Adrenal gland (tissue), 9 donors: ENCODE measurements at regions not wholly inside any gene's neighbourhood (a gene's known extent, or its start where the extent isn't known, plus 50 kb on each side); places are given as distances from the start of the nearest gene placed in this dataset.
"Not testable (repeated sequence)": the region's sequence is repeated elsewhere in the genome, so short reads cannot be mapped to it uniquely, and the experiment has no call there.

Experiments used
- DNase-seq, 7 donors: peaks; one replicate each; pipeline ENCODE4 v3.0.0-alpha.2; 2019 to 2020
- H3K27ac ChIP-seq, 5 donors: fragments of 200-600 bp; sonication (generic) in 4 of 5; 1 replicate in 3 of 5; 2 replicates in 2 of 5; pipeline versions ENCODE4 v1.5.1 to v1.8.0; 2016 to 2020; ENCODE audit warnings: mild to moderate bottlenecking in 1 of 5
- H3K27me3 ChIP-seq: fragments of 200-600 bp; 2 replicates; pipeline ENCODE4 v1.8.0; 2021
- H3K36me3 ChIP-seq, 2 donors: fragments of 200-600 bp; replicated peaks in 1 of 2; 1 replicate in 1 of 2; 2 replicates in 1 of 2; pipeline versions ENCODE4 v1.5.1 to v1.8.0; 2018 to 2022
- H3K4me1 ChIP-seq, 2 donors: fragments of 200-600 bp; replicated peaks in 1 of 2; 1 replicate in 1 of 2; 2 replicates in 1 of 2; pipeline versions ENCODE4 v1.5.1 to v1.8.0; 2018 to 2021
- H3K4me3 ChIP-seq, 4 donors: fragments of 200-600 bp; sonication (generic) in 3 of 4; one replicate each; pipeline ENCODE4 v1.5.1; 2016 to 2018
- H3K9me3 ChIP-seq, 3 donors: fragments of 200-600 bp; sonication (generic) in 1 of 3; replicated peaks in 1 of 3; 1 replicate in 2 of 3; 2 replicates in 1 of 3; pipeline versions ENCODE4 v1.5.1 to v1.8.0; 2016 to 2021
- POLR2A ChIP-seq, 2 donors: fragments of 450-650 bp; IDR thresholded peaks; one replicate each; pipeline ENCODE4 v1.6.1; 2017; ENCODE audit warnings: antibody characterized with exemption in 2 of 2, mild to moderate bottlenecking in 2 of 2, moderate library complexity in 1 of 2
- WGBS, 4 donors: extraction: QIAGEN DNeasy Blood & Tissue Kit in 2 of 4; methylation state at CpG; one replicate each; pipeline versions ENCODE4 v1.1.5 to v1.1.7; 2013 to 2017; 5-methylcytosine and 5-hydroxymethylcytosine counted together
- intact Hi-C, 2 donors: fragments of 100-400 bp; cut with DNase I; formaldehyde crosslinking; loops; one replicate each; pipeline versions ENCODE4 v1.14.1 to v1.15.0; 2022 to 2023
- TF ChIP-seq, protein P1 (sequence below), 6 experiments: fragments of 450-650 bp in 4 of 6; fragments of 200-600 bp in 2 of 6; sonication (generic) in 1 of 6; IDR thresholded peaks; 1 replicate in 5 of 6; 2 replicates in 1 of 6; pipeline versions ENCODE4 v1.5.1 to v1.8.0; 2016 to 2021; ENCODE audit warnings: antibody characterized with exemption in 6 of 6, mild to moderate bottlenecking in 2 of 6, moderate library complexity in 1 of 6
- donor health status: healthy with polysubstance abuse.
- donor health status: Bipolar disorder and iron deficiency.
- donor health status: DM: yes; HTN: yes; CAD: no.
- donor health status: DM: no; HTN: no; CAD: no.
- donor health status: DM: no; HTN: no; CAD: no.

DNA sequence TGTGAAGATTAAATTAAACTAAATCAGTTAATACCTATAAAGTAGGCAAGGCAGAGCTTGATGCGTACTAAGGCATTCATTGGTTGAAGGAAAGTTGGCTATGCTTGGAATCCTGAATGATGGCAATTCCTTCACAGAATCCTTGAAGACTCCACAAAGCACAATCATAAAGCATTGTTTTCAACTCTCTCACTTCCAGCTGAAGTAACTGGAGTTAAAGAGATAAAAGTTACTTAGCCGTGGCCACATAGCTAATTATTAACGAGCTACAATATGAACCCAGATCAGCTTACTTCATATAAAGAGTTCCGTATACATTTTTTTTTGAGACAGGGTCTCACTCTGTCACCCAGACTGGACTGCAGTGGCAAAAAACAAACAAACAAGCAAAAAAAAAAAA is 483.9 kb upstream of the DDX18 start:
- Histone ChIP-seq H3K27me3 (no peaks in the 10 kb centered on the region), H3K9me3 (no peaks in the 10 kb centered on the region), H3K4me1 (no peaks in the 10 kb centered on the region), H3K27ac (no peak overlapping the region), H3K36me3 (no peaks in the 10 kb centered on the region), H3K4me3 (no peak overlapping the region)
- TF ChIP-seq POLR2A (IDR thresholded peaks at IDR 0.05) = no peak
- TF ChIP-seq, protein P1, sequence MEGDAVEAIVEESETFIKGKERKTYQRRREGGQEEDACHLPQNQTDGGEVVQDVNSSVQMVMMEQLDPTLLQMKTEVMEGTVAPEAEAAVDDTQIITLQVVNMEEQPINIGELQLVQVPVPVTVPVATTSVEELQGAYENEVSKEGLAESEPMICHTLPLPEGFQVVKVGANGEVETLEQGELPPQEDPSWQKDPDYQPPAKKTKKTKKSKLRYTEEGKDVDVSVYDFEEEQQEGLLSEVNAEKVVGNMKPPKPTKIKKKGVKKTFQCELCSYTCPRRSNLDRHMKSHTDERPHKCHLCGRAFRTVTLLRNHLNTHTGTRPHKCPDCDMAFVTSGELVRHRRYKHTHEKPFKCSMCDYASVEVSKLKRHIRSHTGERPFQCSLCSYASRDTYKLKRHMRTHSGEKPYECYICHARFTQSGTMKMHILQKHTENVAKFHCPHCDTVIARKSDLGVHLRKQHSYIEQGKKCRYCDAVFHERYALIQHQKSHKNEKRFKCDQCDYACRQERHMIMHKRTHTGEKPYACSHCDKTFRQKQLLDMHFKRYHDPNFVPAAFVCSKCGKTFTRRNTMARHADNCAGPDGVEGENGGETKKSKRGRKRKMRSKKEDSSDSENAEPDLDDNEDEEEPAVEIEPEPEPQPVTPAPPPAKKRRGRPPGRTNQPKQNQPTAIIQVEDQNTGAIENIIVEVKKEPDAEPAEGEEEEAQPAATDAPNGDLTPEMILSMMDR (IDR thresholded peaks at IDR 0.05) = no peak
- DNase-seq = no peak
- WGBS, 4 donors = 66 to 80% (median 77%) methylated on average over 4 of the region's 4 CpGs
- intact Hi-C loops = no loop called here

DNA sequence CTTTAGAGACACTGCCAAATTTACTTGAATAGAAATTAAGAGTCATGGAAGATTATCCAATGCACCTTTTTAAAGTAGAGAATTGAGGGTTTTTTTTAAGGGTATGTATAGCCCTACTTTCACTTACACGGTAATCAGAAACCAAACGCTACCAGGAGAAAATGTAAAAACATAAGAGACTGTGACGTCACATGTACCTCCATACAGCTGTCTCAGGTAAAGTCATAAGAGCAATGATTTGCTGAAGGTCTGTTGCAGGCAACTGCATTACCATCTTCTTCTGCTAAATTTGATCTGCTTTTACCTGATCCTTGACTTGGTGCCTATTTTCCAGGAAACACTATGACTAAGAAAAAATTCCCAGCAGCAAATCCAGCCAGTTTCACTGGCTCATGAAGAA is 478.5 kb upstream of the DDX18 start:
- WGBS, 4 donors = 85 to 96% (median 91%) methylated on average over 3 of the region's 3 CpGs
- no peaks in the 10 kb centered on the region for H3K4me1 ChIP-seq

DNA sequence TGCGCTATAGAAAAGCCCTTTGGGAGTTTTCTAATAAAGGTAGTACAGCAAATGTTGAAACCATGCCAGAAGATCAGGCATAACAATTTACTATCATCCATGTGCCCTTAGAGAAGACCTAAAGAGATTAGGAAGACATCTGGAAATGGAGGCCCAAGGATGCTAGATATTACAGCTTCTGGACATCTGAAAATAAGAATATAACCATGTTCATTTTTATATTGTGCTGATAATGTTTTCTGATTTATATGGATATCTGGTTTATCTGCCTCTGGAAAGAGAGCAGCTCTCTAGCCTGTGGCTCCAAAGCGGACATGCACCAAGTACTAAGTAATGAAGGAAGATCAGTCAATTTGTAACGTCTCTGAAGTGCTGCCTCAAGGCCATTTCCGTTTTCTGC is 478.0 kb upstream of the DDX18 start:
- 55 to 72% (median 58%) methylated on average over 4 of the region's 4 CpGs for WGBS, 4 donors
- Histone ChIP-seq H3K27ac (no peak overlapping the region), H3K4me1 (no peaks in the 10 kb centered on the region), H3K4me3 (no peak overlapping the region), H3K27me3 (no peaks in the 10 kb centered on the region), H3K36me3 (no peaks in the 10 kb centered on the region), H3K9me3 (no peaks in the 10 kb centered on the region)
- intact Hi-C loops = no loop called here
- TF ChIP-seq POLR2A (IDR thresholded peaks at IDR 0.05) = no peak
- TF ChIP-seq, protein P1 (IDR thresholded peaks at IDR 0.05) = no peak
- no peak for DNase-seq

More for the DNA sequence above, 478.5 kb upstream of the DDX18 start:
- H3K27ac ChIP-seq = no peak overlapping the region
- no peaks in the 10 kb centered on the region for H3K27me3 ChIP-seq
- H3K36me3 ChIP-seq = no peaks in the 10 kb centered on the region
- no peak for DNase-seq
- TF ChIP-seq, protein P1 (IDR thresholded peaks at IDR 0.05) = no peak
- no peak for TF ChIP-seq POLR2A (IDR thresholded peaks at IDR 0.05)
- H3K4me3 ChIP-seq = no peak overlapping the region
- intact Hi-C loops = no loop called here
- no peaks in the 10 kb centered on the region for H3K9me3 ChIP-seq

DNA sequence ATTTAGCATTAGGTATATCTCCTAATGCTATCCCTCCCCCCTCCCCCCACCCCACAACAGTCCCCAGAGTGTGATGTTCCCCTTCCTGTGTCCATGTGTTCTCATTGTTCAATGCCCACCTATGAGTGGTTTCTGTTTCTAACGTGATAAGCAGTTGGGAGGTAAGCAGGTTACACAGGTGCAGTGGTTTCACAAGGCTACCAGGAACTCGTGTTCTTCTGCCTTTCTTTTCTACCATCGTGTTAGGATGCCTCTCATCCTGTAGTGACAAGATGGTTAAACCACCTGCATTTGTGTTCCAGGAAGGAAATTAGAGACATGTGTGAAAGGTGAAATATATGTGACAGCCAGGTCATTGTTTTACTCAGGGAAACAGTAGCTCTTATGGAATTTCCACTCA is 476.5 kb upstream of the DDX18 start:
- intact Hi-C loops, H3K4me1 ChIP-seq, H3K4me3 ChIP-seq, DNase-seq, H3K9me3 ChIP-seq, H3K27me3 ChIP-seq, H3K27ac ChIP-seq, H3K36me3 ChIP-seq: not testable (repeated sequence)
- 63 to 72% (median 70%) methylated on average over 3 of the region's 3 CpGs for WGBS, 4 donors

DNA sequence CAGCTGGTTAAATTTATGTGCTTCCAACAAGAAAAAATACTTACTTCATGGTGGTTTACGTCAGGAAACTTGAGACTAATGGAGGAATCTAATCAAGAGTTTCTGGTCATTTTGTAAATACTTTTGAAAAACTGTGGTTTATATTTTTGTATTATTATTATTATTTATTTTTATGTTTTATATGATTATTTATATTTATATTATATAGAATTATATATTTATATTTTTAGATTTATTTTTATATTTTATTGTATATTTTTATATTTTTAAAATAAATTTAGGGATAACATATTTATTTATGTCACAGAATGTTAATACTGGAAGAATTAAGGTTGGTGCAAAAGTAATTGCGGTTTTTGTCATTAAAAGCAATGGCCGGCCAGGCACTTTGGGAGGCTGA is 474.5 kb upstream of the DDX18 start:
- 70 to 83% (median 76%) methylated on average over 3 of the region's 3 CpGs for WGBS, 4 donors
- TF ChIP-seq, protein P1 (IDR thresholded peaks at IDR 0.05) = no peak
- TF ChIP-seq POLR2A (IDR thresholded peaks at IDR 0.05) = no peak
- DNase-seq = no peak

More for the DNA sequence above, 474.5 kb upstream of the DDX18 start:
- H3K4me1 ChIP-seq = no peaks in the 10 kb centered on the region
- H3K27ac ChIP-seq = no peak overlapping the region
- H3K36me3 ChIP-seq = no peaks in the 10 kb centered on the region
- H3K27me3 ChIP-seq = no peaks in the 10 kb centered on the region
- intact Hi-C loops = no loop called here
- no peak overlapping the region for H3K4me3 ChIP-seq
- no peaks in the 10 kb centered on the region for H3K9me3 ChIP-seq
